NCI-H2196 (cell line): ENCODE measurements at regions not wholly inside any gene's neighbourhood (a gene's known extent, or its start where the extent isn't known, plus 50 kb on each side); places are given as distances from the start of the nearest gene placed in this dataset.
"Not testable (repeated sequence)": the region's sequence is repeated elsewhere in the genome, so short reads cannot be mapped to it uniquely, and the experiment has no call there.

Experiments used
- DNase-seq: peaks from one replicate; lab custom pipeline; 2025; ENCODE audit not compliant: unreplicated experiment; lab: John Stamatoyannopoulos, UW

DNA sequence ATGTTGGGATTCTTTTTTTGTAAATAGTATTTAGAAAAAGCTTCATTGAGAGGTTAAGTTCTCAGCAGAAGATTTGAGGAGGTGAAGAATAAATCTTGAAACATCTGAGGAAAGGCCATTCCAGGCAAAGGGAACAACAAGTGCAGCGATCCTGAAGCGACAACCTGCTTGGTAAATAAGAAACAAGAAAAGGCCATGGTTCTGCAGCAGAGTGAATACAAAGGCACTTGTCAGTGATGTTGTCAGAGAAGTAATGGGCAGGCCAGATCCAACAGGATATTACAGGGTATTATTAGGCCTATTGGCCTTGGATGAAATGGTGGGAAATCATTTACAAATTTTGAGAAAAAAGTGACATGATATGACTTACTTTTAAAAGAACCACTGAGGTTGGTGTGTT, 960.0 kb downstream of the PLA2G4A start:
- DNase-seq, result no peak

DNA sequence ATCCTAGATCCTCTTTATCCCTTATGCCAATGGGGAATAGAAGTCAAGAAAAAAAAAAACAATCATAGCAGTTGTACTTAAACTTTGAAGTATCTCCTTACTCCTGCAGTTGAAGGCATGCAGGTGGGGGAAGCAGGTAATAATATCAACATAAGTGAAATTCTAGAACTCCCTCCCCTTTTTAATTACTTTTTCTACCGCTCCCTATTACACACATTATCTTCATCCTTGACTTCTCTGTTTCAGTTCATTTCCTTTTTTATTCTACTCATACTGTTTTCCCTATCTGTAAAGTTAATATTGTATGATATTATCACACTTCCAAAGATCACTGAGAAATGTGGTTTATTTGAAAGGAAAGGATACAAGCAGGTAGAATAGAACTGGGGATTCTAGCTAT, 962.0 kb downstream of the PLA2G4A start:
- no peak for DNase-seq

DNA sequence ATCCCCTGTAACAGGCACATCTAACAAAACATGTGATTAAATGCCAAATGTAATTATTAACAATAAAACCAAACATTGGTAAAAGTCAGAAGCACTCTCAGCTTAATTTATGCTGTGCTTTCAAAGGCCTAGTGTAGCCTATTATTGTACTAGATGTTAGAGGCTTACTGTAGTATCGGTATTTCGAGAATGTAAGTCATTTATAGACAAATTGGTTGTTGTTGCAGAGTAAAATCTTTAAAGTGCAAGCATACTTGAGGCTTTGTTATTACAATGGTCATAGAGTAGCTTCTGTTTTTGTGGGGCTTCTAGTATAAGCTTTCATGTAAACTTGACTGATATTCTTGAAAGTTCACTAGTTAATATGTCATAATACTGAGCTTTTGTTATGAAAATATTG, 965.8 kb downstream of the PLA2G4A start:
- DNase-seq, result no peak

- no peak for DNase-seq
These were observed 980.8 kb downstream of the PLA2G4A start for GRCh38 chr1:187809549-187809948.

DNA sequence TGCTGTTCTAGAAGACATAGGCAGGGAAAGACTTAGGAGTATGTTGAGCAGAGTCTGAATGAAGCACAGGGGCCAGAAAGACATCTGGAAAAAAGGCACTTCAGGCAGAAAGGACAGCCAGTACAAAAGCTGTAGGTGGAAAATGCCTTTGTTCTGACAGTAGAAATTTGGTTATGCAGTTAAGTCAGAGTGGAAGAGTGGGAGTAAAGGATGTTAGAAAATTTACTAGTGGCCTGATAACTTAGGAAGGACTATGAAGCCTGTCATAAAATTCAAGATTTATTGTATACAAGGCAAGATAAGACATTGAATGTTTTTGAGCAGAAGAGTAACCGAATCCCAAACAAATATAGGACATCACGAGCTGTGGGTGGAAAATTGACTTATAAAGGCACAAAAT, 987.9 kb downstream of the PLA2G4A start:
- DNase-seq, result no peak

- DNase-seq, result no peak
These were observed 989.0 kb downstream of the PLA2G4A start for GRCh38 chr1:187817782-187818181.

- DNase-seq, result no peak
These were observed 990.3 kb downstream of the PLA2G4A start for GRCh38 chr1:187819086-187819485.

DNA sequence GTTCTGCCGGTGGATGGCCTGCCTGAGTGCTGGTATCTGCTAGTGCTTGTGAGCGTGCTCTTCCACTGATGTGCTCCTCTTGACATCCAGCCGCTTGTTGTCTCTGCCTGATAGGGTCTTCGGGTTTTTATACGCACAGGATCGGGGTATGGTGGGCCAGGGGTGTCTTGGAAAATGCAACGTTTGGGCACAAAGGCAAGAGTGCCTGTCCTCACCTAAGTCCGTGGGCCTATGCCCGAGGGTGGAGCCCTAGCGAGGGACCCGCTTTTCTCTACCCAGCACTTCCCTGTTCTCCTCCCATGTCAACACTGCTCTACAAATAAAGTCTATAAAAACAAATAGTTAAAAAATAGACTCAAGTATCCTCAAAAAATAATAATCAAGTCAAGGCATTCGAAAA, 1007.8 kb downstream of the PLA2G4A start:
- DNase-seq, result no peak

DNA sequence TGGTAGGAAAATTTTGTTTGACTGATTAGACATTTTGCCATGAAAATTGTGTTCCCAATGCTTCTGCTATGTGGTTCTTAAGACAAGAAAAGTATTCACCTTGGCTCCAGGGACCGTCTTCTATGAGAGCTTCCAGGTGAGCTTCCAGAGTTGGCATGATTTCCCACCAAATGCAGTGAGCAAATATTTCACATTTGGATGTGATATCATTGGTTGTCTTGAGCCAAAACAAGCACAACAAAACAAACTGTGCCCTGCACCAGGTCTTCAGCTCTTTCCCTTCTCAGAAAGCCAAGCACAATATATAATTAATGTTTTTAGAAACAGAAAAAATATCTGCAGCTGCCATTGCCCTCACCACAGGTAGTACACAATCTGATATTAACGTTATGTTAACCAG, 1009.0 kb downstream of the PLA2G4A start:
- peak; percentile 4 for DNase-seq

DNA sequence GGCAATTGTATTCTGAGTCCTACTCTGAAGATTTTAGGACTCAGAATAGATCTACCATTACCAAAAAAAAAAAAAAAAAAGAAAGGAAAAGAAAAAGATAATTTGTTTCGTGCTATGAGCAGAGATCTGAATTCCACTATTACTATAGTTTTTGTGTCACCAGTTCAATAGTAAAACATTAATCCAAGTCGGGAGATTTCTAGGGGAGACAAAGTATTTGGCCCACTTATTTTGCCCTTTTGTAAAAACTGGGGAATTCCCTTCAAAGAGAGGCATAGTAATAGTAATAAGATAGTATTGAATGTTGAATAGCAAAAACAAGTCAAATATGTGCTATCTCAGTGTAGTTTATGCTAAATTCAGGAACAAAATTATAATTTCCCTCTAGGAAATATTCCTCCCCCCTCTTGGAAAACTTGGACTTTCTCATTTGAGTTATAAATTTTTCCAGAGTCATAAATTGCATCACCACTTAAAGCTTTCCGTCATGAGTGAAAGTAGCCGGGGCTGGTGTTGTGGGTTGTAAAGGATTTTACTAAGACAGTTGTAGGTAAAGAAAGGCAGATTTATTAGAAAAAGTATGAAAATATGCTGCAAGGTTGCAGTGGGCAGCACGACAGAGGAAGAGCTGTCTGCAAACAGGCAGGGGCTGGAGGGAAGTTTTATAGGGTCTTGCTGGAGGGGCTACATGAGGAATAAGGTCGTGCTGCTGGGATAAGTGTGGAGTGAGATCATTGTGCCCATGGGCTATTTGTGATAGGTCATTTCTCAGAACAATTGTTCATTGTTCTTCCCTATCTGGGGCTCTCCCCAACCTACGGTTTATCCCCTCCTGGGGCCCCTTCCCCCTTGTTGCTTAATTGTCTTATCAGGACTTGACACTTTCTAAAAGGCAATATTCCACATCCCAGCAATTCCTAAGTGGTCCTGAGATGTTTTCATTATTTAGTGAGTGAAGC, 1009.9 kb downstream of the PLA2G4A start:
- no peak for DNase-seq

GRCh38 chr1:187839873-187840272, 1011.1 kb downstream of the PLA2G4A start:
- DNase-seq, result no peak

DNA sequence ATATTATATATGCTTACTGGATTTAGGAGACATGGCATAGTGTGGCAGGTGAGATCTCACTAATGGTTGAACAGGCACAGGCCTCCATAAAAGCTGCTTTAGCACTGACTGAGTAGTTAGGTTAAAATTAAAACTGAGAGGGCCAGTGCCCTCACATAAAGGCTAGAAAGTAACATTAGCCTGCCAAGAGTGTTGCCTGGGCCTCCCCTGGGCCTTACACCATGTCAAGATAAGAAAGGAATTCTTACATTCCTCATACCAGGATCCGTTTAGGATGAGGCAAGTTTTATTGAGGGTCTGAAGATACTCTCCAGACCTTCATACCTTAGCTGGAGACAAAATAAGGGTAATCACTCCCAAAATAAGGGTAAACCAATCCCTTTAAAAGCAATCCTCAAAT, 1011.8 kb downstream of the PLA2G4A start:
- DNase-seq, result no peak

GRCh38 chr1:187842406-187843165, 1013.8 kb downstream of the PLA2G4A start:
- no peak for DNase-seq

GRCh38 chr1:187844313-187844712, 1015.6 kb downstream of the PLA2G4A start:
- DNase-seq, result no peak

DNA sequence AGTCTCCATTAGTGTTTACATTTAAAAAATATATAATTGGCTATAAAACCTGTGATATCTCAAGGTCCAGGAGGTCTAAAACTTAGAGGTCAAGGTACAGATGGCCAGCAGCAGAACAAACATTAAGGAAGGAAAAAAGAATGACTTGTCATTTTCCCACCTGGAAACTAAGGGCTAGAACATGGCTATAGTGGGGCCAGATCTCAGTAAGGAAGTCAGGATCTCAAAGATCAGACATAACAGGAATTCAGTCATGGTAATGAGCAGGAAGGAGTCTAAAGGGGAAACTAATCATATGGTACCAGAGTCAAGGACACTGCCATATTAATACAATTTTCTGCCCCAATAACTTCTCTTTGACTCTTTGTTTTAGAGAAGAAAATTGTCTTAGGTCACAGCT, 1018.8 kb downstream of the PLA2G4A start:
- no peak for DNase-seq

DNA sequence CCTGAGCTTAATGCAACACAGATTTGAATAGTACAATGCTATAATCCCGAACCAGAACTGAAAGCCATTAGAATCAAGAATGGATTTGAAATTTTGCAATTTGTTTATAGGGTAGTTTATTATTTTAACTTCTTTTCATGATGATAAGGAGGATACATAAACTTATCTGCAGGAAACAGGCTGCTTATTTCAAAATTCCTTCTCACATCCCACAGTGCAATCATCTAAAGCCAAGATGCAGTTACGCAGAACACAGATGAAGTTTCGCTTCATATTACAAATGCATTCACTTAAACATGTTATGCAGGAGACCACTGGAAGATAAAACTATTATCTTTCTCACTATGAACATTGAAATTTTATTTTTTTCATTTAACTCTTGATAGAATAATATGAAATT, 1019.6 kb downstream of the PLA2G4A start:
- DNase-seq, result no peak

DNA sequence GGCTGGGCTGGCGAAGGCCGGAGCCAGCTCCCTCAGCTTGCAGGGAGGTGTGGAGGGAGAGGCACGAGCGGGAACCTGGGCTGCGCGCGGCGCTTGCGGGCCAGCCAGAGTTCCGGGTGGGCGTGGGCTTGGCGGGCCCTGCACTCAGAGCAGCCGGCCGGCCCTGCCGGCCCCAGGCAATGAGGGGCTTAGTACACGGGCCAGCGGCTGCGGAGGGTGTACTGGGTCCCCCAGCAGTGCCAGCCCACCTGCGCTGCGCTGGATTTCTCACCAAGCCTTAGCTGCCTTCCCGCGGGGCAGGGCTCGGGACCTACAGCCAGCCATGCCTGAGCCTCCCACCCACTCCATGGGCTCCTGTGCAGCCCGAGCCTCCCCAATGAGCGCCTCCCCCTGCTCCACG, 1021.4 kb downstream of the PLA2G4A start:
- not testable (repeated sequence) for DNase-seq

DNA sequence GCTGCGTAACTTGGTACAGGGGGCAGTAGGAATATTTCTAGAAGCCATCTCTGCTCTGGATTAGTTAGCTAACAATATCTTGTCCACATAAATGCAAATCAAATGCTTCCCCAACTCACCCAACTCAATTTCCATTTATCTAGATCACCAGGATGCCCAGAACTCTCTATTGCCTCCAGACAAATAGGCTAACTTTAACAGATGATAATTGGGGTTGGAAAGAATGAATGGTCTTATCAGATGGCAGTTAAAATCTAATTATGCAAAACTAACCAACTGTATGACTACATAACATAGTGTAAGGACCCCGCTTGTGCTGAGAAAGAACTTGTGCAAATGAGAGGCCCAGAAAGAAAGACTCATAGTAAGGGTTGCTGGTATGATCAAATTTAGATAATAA, 1024.8 kb downstream of the PLA2G4A start:
- no peak for DNase-seq

- DNase-seq, result no peak
These were observed 1025.7 kb downstream of the PLA2G4A start for GRCh38 chr1:187854457-187854856.

DNA sequence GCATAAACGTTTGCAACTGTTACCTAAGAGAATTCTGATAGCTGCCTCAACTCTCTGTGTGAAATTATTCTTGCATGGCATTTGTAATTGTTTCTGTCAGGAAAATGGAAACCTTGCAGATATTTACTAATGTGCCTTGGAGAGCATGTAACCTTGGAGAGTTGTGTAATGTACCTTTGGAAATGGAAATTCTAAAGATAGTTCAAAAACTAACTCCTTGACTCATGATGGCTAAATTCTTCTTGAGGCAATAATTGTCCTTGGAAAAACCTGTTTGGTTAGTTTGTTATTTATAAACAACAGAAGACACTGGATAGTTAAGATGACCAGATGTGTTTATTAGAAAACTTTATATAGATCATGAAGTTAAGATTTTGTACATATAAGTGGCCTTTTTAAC, 1033.8 kb downstream of the PLA2G4A start:
- no peak for DNase-seq

GRCh38 chr1:187870552-187870951, 1041.8 kb downstream of the PLA2G4A start:
- DNase-seq, result no peak

GRCh38 chr1:187871177-187871845, 1042.6 kb downstream of the PLA2G4A start:
- no peak for DNase-seq
